RWPE1 (cell line): ENCODE measurements at regions not wholly inside any gene's neighbourhood (a gene's known extent, or its start where the extent isn't known, plus 50 kb on each side); places are given as distances from the start of the nearest gene placed in this dataset.

Experiments
- CTCF ChIA-PET: fragments of 350-600 bp; sonication (Branson Sonifier 250); formaldehyde crosslinking; extraction: SDS; loops from one replicate; lab custom pipeline; 2021; lab: Yijun Ruan, JAX
- POLR2A ChIA-PET: fragments of 400-600 bp; formaldehyde crosslinking; extraction: SDS; loops from one replicate; lab custom pipeline; 2020; ENCODE audit warnings: antibody characterized with exemption; ENCODE audit not compliant: low non-redundant PET; lab: Yijun Ruan, JAX
- DNase-seq: peaks from one replicate; pipeline ENCODE4 v3.0.0; 2012; ENCODE audit warnings: low spot score
- H3K27ac ChIP-seq: fragments of 450-650 bp; 2 replicates; pipeline ENCODE4 v1.5.1; 2017
- CTCF ChIP-seq: fragments of 450-650 bp; conservative IDR thresholded peaks from 2 replicates; pipeline ENCODE4 v1.5.1; 2017; ENCODE audit warnings: low read depth, mild to moderate bottlenecking

- ChIA-PET CTCF (interaction anchor here (0.6 to 1.4 kb wide), 2 partner anchors 9 to 826 kb away, joined by 3 to 4 read pairs; no protein-coding TSS in a partner anchor), POLR2A (no interaction called here)
- H3K27ac ChIP-seq, result no peak overlapping the region
- DNase-seq, result no peak
- no peak for TF ChIP-seq CTCF
These were observed 62.0 kb upstream of the RANBP3L start for GRCh38 chr5:36363744-36364143.

- ChIA-PET CTCF (interaction anchor here (0.7 to 1.4 kb wide), 2 partner anchors 9 to 690 kb away, joined by 3 to 4 read pairs; no protein-coding TSS in a partner anchor), POLR2A (no interaction called here)
- H3K27ac ChIP-seq, result no peak overlapping the region
- DNase-seq, result no peak
- TF ChIP-seq CTCF, result no peak
These were observed 62.8 kb upstream of the RANBP3L start for GRCh38 chr5:36364473-36364872.

DNA sequence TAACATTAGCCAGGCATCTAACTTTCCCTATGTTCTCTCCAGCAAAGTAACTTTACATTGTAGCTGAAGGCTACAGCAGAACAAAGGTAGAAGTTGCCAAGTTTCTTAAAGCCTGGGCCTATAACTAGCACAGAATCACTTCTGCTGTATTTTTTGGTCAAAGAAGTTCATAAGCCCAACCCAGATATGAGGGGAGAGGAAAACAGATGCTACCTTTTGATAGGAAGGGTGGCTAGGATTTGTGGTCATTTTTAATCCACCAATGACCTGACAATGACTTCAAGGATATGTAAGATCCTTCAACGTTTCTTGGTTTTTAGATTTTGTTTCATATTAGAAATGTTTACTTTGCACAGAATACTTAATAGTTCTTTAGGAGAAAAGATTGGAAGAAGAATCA, 64.2 kb upstream of the RANBP3L start:
- TF ChIP-seq CTCF, result no peak
- ChIA-PET CTCF (no interaction called here), POLR2A (no interaction called here)
- DNase-seq, result no peak
- no peak overlapping the region for H3K27ac ChIP-seq

DNA sequence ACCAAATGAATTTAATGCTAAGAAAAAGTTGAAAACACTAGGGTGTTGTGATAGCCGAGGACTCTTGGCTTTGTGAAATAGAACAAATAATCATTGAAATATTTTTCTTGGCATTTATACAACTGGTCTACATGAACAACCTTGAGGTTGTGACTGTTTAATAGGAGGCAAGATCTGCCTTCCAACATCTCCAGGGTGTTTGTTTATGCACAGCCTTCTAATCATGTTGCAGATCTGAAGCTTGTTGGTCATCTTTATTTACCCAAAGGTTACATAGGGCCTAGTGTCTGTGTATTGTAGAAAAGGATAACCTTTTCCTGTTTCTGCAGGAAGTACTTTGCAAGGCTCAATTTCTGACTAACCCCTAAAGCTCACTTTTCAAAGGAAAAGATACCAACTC, 65.2 kb upstream of the RANBP3L start:
- H3K27ac ChIP-seq, result no peak overlapping the region
- ChIA-PET POLR2A (no interaction called here), CTCF (interaction anchor here (0.6 to 1.1 kb wide), 4 partner anchors 28 to 446 kb away, joined by 3 read pairs; no protein-coding TSS in a partner anchor)
- DNase-seq, result no peak
- no peak for TF ChIP-seq CTCF

DNA sequence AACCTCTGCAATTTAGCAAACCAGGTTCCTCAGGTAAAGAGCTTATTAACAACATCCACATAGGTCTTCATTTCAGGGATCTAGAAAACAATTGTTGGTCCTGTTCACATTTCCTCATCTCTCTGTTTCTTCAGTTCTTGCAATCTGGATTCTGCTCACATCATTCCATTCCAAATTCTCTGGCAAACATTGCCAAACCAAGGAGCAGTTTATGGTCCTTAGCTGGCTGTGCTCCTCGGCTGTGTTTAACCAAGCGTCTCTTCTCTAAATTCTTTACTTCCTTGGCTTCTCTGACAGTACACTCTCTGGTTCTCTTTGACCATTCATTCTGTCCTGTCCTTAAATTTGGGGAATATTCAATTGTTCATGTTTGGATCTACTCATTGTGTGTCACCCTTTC, 65.8 kb upstream of the RANBP3L start:
- no peak for TF ChIP-seq CTCF
- ChIA-PET CTCF (interaction anchor here (1.1 kb wide), 1 partner anchor 29 kb away, joined by 3 read pairs; no protein-coding TSS in a partner anchor), POLR2A (no interaction called here)
- no peak overlapping the region for H3K27ac ChIP-seq
- no peak for DNase-seq

- ChIA-PET POLR2A (no interaction called here), CTCF (interaction anchor here (1.0 kb wide), 1 partner anchor 290 kb away, joined by 3 read pairs; no protein-coding TSS in a partner anchor)
- no peak for TF ChIP-seq CTCF
- DNase-seq, result peak; percentile 64
- H3K27ac ChIP-seq, result no peak overlapping the region
These were observed 67.6 kb upstream of the RANBP3L start for GRCh38 chr5:36369219-36369690.
